ENCODE measurements at regions not wholly inside any gene's neighbourhood (a gene's known extent, or its start where the extent isn't known, plus 50 kb on each side); places are given as distances from the start of the nearest gene placed in this dataset.

DNA sequence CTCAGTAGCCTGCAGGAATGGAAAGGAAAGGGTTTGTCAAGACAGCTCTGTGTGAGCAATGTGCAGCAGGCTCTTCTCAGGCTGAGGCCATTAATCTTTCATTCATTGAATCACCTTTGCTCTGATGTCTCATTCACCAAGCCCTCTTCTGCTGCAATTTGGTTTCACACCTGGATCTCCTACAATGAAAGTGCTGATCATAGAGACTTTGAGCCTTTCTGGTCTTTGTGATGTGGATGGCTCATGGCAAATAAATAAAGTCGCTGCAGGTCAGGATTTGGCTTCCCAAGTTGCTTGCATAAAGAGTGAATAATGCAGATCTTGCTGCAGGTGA lies 95.8 kb upstream of the SPRED2 start:
- DNase-seq (ENCODE audit: low spot score) (no peak), ATAC-seq (peak; percentile 74), FAIRE-seq (no peak)
- no peaks in the 10 kb centered on the region for H3K27me3 ChIP-seq (ENCODE audit: control insufficient read depth in 1 of 2, insufficient read depth in 2 of 2, low read length in 2 of 2)
- no peaks in the 10 kb centered on the region for H4K20me1 ChIP-seq (ENCODE audit: insufficient read depth, low read length)
- H3K4me3 ChIP-seq (replicated peaks in 1 of 3; ENCODE audit: insufficient read depth in 1 of 3, low read depth in 2 of 3, low read length in 3 of 3): peak overlapping the region in 1 of 3 experiments; percentile 6; a peak in 1 of 6 replicates
- H3K9ac ChIP-seq (ENCODE audit: insufficient read depth, low read depth, low read length): no peak overlapping the region
- peak overlapping the region; percentile 64 for H3K4me2 ChIP-seq (ENCODE audit: low read depth, low read length)
- H3K9me3 ChIP-seq (ENCODE audit: low read length): no peaks in the 10 kb centered on the region
- ChIA-PET CTCF (ENCODE audit: low intra/inter-chr PET ratio, low total read pairs) (no interaction called here), POLR2A (interaction anchor here (0.8 to 1.2 kb wide), 5 partner anchors 15 to 473 kb away, joined by 3 to 5 read pairs (median 3); no protein-coding TSS in a partner anchor)
- H2AFZ ChIP-seq (ENCODE audit: low read length): no peak overlapping the region
- no peaks in the 10 kb centered on the region for H3K79me2 ChIP-seq (ENCODE audit: insufficient read depth, low read length)
- 0% methylated on average over 1 of the region's 1 CpG for WGBS (ENCODE audit: low lambda C conversion rate)
- H3K27ac ChIP-seq (ENCODE audit: extremely low read length, insufficient read depth, low read length): peak overlapping the region; percentile 25
- intact Hi-C loops (cut with micrococcal nuclease; ENCODE audit: unreplicated experiment): no loop called here
- H3K4me1 ChIP-seq (ENCODE audit: insufficient read depth, low read length): peaks cover 42% of the 10 kb centered on the region
- no TSS peak for BruUV-seq (replicated peaks)
- H3K36me3 ChIP-seq (replicated peaks in 1 of 2; ENCODE audit: control insufficient read depth in 1 of 2, insufficient read depth in 2 of 2, low read length in 2 of 2): no peaks in the 10 kb centered on the region
- in situ Hi-C loops (cut with HindIII; ENCODE audit: extremely low pct_ligation_motif_present, low pct_unique_long_range_greater_than_20kb): no loop called here
- TF ChIP-seq STAG1 (CRISPR knock-in tag; IDR thresholded peaks at IDR 0.05) (0 out of 2 replicates have a peak, but pooled peaks have one; percentile 1), MXD3 (CRISPR knock-in tag; IDR thresholded peaks at IDR 0.05) (0 out of 2 replicates have a peak, but pooled peaks have one; percentile 34), ZNF224 (CRISPR knock-in tag; IDR thresholded peaks at IDR 0.05) (0 out of 2 replicates have a peak, but pooled peaks have one; percentile 3), MAFK (conservative IDR thresholded peaks at IDR 0.05 in 1 of 2, IDR thresholded peaks at IDR 0.05 in 1 of 2; ENCODE audit: low read length in 2 of 2) (peak; percentile 25 to 34; a peak in 2 of 4 replicates), BCL6 (CRISPR knock-in tag; IDR thresholded peaks at IDR 0.05) (no peak), SP4 (CRISPR knock-in tag; IDR thresholded peaks at IDR 0.05) (0 out of 2 replicates have a peak, but pooled peaks have one; percentile 3), MTA1 (CRISPR knock-in tag; IDR thresholded peaks at IDR 0.05; ENCODE audit: borderline replicate concordance) (no peak), ISL2 (CRISPR knock-in tag; IDR thresholded peaks at IDR 0.05) (0 out of 2 replicates have a peak, but pooled peaks have one; percentile 4), KLF12 (CRISPR knock-in tag; IDR thresholded peaks at IDR 0.05; ENCODE audit: borderline replicate concordance) (0 out of 2 replicates have a peak, but pooled peaks have one; percentile 58), ZNF788 (CRISPR knock-in tag; IDR thresholded peaks at IDR 0.05; ENCODE audit: borderline replicate concordance) (no peak), ZNF142 (CRISPR knock-in tag; IDR thresholded peaks at IDR 0.05) (peak; percentile 15; the same call in 1 of the 2 replicates), PLRG1 (conservative IDR thresholded peaks at IDR 0.05) (no peak), ZFP90 (CRISPR knock-in tag; IDR thresholded peaks at IDR 0.05; ENCODE audit: borderline replicate concordance) (0 out of 2 replicates have a peak, but pooled peaks have one; percentile 62), MED1 (CRISPR knock-in tag; IDR thresholded peaks at IDR 0.05) (peak; percentile 6; the same call in 1 of the 2 replicates), ZNF766 (CRISPR knock-in tag; IDR thresholded peaks at IDR 0.05; ENCODE audit: borderline replicate concordance) (0 out of 2 replicates have a peak, but pooled peaks have one; percentile 18), PHF21A (CRISPR knock-in tag; IDR thresholded peaks at IDR 0.05) (no peak), ZBTB21 (CRISPR knock-in tag; IDR thresholded peaks at IDR 0.05) (0 out of 2 replicates have a peak, but pooled peaks have one; percentile 1), ZNF792 (CRISPR knock-in tag; IDR thresholded peaks at IDR 0.05) (no peak)
